Keratinocyte (primary cell): ENCODE measurements at regions not wholly inside any gene's neighbourhood (a gene's known extent, or its start where the extent isn't known, plus 50 kb on each side); places are given as distances from the start of the nearest gene placed in this dataset.

ENCODE experiments used
- EZH2 ChIP-seq: IDR thresholded peaks from one replicate; pipeline ENCODE4 v1.6.1; 2012; ENCODE audit warnings: inconsistent platforms, mild to moderate bottlenecking, low read length, moderate library complexity
- TF ChIP-seq, protein P1 (sequence below), 3 experiments: IDR thresholded peaks in 1 of 3; conservative IDR thresholded peaks in 1 of 3; optimal IDR thresholded peaks in 1 of 3; 2 replicates in 2 of 3; 3 replicates in 1 of 3; pipeline versions ENCODE3 to v1.5.1; 2011; ENCODE audit warnings: low read length in 3 of 3, mild to moderate bottlenecking in 3 of 3, moderate library complexity in 2 of 3, control low read depth in 1 of 3, inconsistent platforms in 1 of 3; ENCODE audit not compliant: insufficient read depth in 2 of 3; ENCODE audit errors: extremely low read depth in 1 of 3

- TF ChIP-seq, protein P1, sequence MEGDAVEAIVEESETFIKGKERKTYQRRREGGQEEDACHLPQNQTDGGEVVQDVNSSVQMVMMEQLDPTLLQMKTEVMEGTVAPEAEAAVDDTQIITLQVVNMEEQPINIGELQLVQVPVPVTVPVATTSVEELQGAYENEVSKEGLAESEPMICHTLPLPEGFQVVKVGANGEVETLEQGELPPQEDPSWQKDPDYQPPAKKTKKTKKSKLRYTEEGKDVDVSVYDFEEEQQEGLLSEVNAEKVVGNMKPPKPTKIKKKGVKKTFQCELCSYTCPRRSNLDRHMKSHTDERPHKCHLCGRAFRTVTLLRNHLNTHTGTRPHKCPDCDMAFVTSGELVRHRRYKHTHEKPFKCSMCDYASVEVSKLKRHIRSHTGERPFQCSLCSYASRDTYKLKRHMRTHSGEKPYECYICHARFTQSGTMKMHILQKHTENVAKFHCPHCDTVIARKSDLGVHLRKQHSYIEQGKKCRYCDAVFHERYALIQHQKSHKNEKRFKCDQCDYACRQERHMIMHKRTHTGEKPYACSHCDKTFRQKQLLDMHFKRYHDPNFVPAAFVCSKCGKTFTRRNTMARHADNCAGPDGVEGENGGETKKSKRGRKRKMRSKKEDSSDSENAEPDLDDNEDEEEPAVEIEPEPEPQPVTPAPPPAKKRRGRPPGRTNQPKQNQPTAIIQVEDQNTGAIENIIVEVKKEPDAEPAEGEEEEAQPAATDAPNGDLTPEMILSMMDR (optimal IDR thresholded peaks at IDR 0.05 in 1 of 3, IDR thresholded peaks at IDR 0.05 in 1 of 3, conservative IDR thresholded peaks at IDR 0.05 in 1 of 3; ENCODE audit: extremely low read depth in 1 of 3, insufficient read depth in 2 of 3, low read length in 3 of 3) = no peak
- no peak for TF ChIP-seq EZH2
Measured at GRCh38 chr2:122868646-122869275, 1113.3 kb downstream of the TSN start.
